H1 (cell line): ENCODE measurements at regions not wholly inside any gene's neighbourhood (a gene's known extent, or its start where the extent isn't known, plus 50 kb on each side); places are given as distances from the start of the nearest gene placed in this dataset.

ENCODE experiments used
- CTCF ChIA-PET: fragments of 300-600 bp; sonication (Branson Sonifier 250); formaldehyde crosslinking; loops from one replicate; lab custom pipeline; 2021; ENCODE audit not compliant: partially characterized antibody; lab: Charles Lee
- POLR2A ChIA-PET: fragments of 300-600 bp; sonication (Branson Sonifier 250); formaldehyde crosslinking; loops from one replicate; lab custom pipeline; 2021; ENCODE audit warnings: inconsistent platforms; ENCODE audit not compliant: partially characterized antibody; lab: Charles Lee
- DNase-seq, 2 experiments: peaks; one replicate each; pipeline versions ENCODE4 v3.0.0 to v3.0.0-alpha.2; 2010 to 2022; ENCODE audit warnings: low spot score in 2 of 2, low read depth in 1 of 2, mixed read lengths in 1 of 2
- FAIRE-seq: peaks from 2 replicates; lab custom pipeline; 2011; peaks lifted over from hg19 to GRCh38; lab: Jason Lieb, UNC
- H2AFZ ChIP-seq: 2 replicates; pipeline ENCODE4 v1.8.1; 2012; ENCODE audit warnings: low read length, inconsistent platforms
- H2AK5ac ChIP-seq: 2 replicates; pipeline ENCODE4 v1.6.1; 2013; ENCODE audit warnings: low read depth, low read length
- H2BK120ac ChIP-seq: replicated peaks from 2 replicates; pipeline ENCODE3; 2013; ENCODE audit warnings: low read depth, low read length, inconsistent platforms
- H2BK12ac ChIP-seq: 2 replicates; pipeline ENCODE4 v1.6.1; 2013; ENCODE audit warnings: low read depth, low read length
- H2BK15ac ChIP-seq: 2 replicates; pipeline ENCODE4 v1.6.1; 2013; ENCODE audit warnings: low read length
- H2BK20ac ChIP-seq: 2 replicates; pipeline ENCODE4 v1.6.1; 2013; ENCODE audit warnings: low read length
- H2BK5ac ChIP-seq: 2 replicates; pipeline ENCODE4 v1.6.1; 2013; ENCODE audit warnings: low read depth, low read length
- H3K14ac ChIP-seq: 2 replicates; pipeline ENCODE4 v1.6.1; 2013; ENCODE audit warnings: inconsistent platforms; ENCODE audit not compliant: insufficient read length
- H3K18ac ChIP-seq: 2 replicates; pipeline ENCODE4 v1.6.1; 2013; ENCODE audit warnings: low read length; ENCODE audit errors: extremely low read depth
- H3K23ac ChIP-seq: 2 replicates; pipeline ENCODE4 v1.6.1; 2013; ENCODE audit warnings: inconsistent platforms; ENCODE audit not compliant: insufficient read length
- H3K23me2 ChIP-seq: 2 replicates; pipeline ENCODE4 v1.6.1; 2013; ENCODE audit warnings: low read depth, low read length
- H3K27ac ChIP-seq: 2 replicates; pipeline ENCODE4 v1.6.1; 2011; ENCODE audit warnings: low read depth, low read length, inconsistent platforms
- H3K27me3 ChIP-seq, 4 experiments: replicated peaks in 1 of 4; 1 replicate in 1 of 4; 2 replicates in 3 of 4; pipeline versions ENCODE4 v1.6.1 to v1.8.1; 2011 to 2013; ENCODE audit warnings: low read length in 3 of 4, mild to moderate bottlenecking in 3 of 4, inconsistent platforms in 2 of 4, mixed read lengths in 2 of 4, moderate library complexity in 1 of 4; ENCODE audit not compliant: control insufficient read depth in 3 of 4, insufficient read depth in 3 of 4; ENCODE audit errors: extremely low read depth in 1 of 4
- H3K36me3 ChIP-seq, 4 experiments: 2 replicates each; pipeline versions ENCODE4 v1.6.1 to v1.8.1; 2011 to 2013; ENCODE audit warnings: mild to moderate bottlenecking in 4 of 4, low read length in 3 of 4, moderate library complexity in 2 of 4, control low read depth in 1 of 4, inconsistent platforms in 1 of 4; ENCODE audit not compliant: insufficient read depth in 4 of 4, control insufficient read depth in 2 of 4
- H3K4ac ChIP-seq: replicated peaks from 2 replicates; pipeline ENCODE3; 2013; ENCODE audit warnings: low read length, low read depth, mixed read lengths, inconsistent platforms; ENCODE audit not compliant: insufficient read length
- H3K4me1 ChIP-seq, 4 experiments: replicated peaks in 1 of 4; 1 replicate in 1 of 4; 2 replicates in 3 of 4; pipeline versions ENCODE4 v1.6.1 to v1.8.1; 2011 to 2013; ENCODE audit warnings: low read length in 3 of 4, inconsistent platforms in 2 of 4, mixed read lengths in 1 of 4; ENCODE audit not compliant: insufficient read depth in 4 of 4, control insufficient read depth in 3 of 4
- H3K4me2 ChIP-seq, 2 experiments: 2 replicates each; pipeline versions ENCODE4 v1.6.1 to v1.8.1; 2011 to 2013; ENCODE audit warnings: low read depth in 2 of 2, low read length in 2 of 2, control low read depth in 1 of 2, inconsistent platforms in 1 of 2, mild to moderate bottlenecking in 1 of 2; ENCODE audit not compliant: insufficient read depth in 1 of 2
- H3K4me3 ChIP-seq, 4 experiments: fragments of 200-600, 300-600 bp in 1 of 4; sonication (generic), shearing (Covaris generic), sonication (Bioruptor Twin) in 1 of 4; 2 replicates each; pipeline versions ENCODE4 v1.5.1 to v1.8.1; 2011 to 2016; ENCODE audit warnings: low read length in 4 of 4, low read depth in 3 of 4, control low read depth in 2 of 4, inconsistent platforms in 2 of 4, mild to moderate bottlenecking in 2 of 4, mixed read lengths in 1 of 4, moderate library complexity in 1 of 4; ENCODE audit not compliant: insufficient read depth in 2 of 4; ENCODE audit errors: extremely low read depth in 1 of 4
- H3K56ac ChIP-seq: replicated peaks from 2 replicates; pipeline ENCODE3; 2013; ENCODE audit warnings: low read depth, mild to moderate bottlenecking, mixed read lengths, low read length, inconsistent platforms; ENCODE audit not compliant: insufficient read length
- H3K79me1 ChIP-seq: 2 replicates; pipeline ENCODE4 v1.6.1; 2013; ENCODE audit warnings: low read depth, low read length, control low read depth
- H3K79me2 ChIP-seq, 2 experiments: 2 replicates each; pipeline versions ENCODE4 v1.6.1 to v1.8.1; 2012 to 2013; ENCODE audit warnings: low read length in 2 of 2, mild to moderate bottlenecking in 2 of 2, inconsistent platforms in 1 of 2; ENCODE audit not compliant: insufficient read depth in 2 of 2, control insufficient read depth in 1 of 2
- H3K9ac ChIP-seq, 4 experiments: replicated peaks in 1 of 4; 1 replicate in 1 of 4; 2 replicates in 3 of 4; pipeline versions ENCODE4 v1.6.1 to v1.8.1; 2011 to 2013; ENCODE audit warnings: low read depth in 3 of 4, low read length in 3 of 4, control low read depth in 2 of 4, mild to moderate bottlenecking in 2 of 4, moderate library complexity in 2 of 4, inconsistent platforms in 1 of 4; ENCODE audit errors: extremely low read depth in 1 of 4
- H3K9me3 ChIP-seq, 2 experiments: 2 replicates each; pipeline versions ENCODE4 v1.6.1 to v1.8.1; 2012 to 2013; ENCODE audit warnings: mild to moderate bottlenecking in 2 of 2, moderate library complexity in 2 of 2, control low read depth in 1 of 2, inconsistent platforms in 1 of 2, low read depth in 1 of 2, low read length in 1 of 2, mixed read lengths in 1 of 2; ENCODE audit not compliant: insufficient read depth in 2 of 2
- H4K20me1 ChIP-seq, 2 experiments: replicated peaks in 1 of 2; 2 replicates each; pipeline versions ENCODE3 to v1.8.1; 2011 to 2013; ENCODE audit warnings: inconsistent platforms in 2 of 2, low read length in 2 of 2, mild to moderate bottlenecking in 1 of 2; ENCODE audit not compliant: insufficient read depth in 2 of 2, control insufficient read depth in 1 of 2
- H4K5ac ChIP-seq: 2 replicates; pipeline ENCODE4 v1.6.1; 2013; ENCODE audit warnings: low read length, low read depth, mixed read lengths, inconsistent platforms; ENCODE audit not compliant: insufficient read length
- H4K8ac ChIP-seq: 2 replicates; pipeline ENCODE4 v1.8.0; 2013; ENCODE audit warnings: mild to moderate bottlenecking, moderate library complexity, low read length, inconsistent platforms; ENCODE audit not compliant: insufficient read depth; ENCODE audit errors: extremely low read depth
- H4K91ac ChIP-seq: replicated peaks from 2 replicates; pipeline ENCODE3; 2013; ENCODE audit warnings: low read length, mixed read lengths, inconsistent platforms; ENCODE audit not compliant: insufficient read length
- CHD2 ChIP-seq: IDR thresholded peaks from 2 replicates; pipeline ENCODE4 v1.6.1; 2012; ENCODE audit warnings: low read length, improper control_type of control experiment
- EZH2 ChIP-seq: fragments of 200-600 bp; sonication (generic); IDR thresholded peaks from 2 replicates; pipeline ENCODE4 v1.7.1; 2012; ENCODE audit warnings: low read depth, mild to moderate bottlenecking, moderate library complexity, low read length, inconsistent platforms; ENCODE audit not compliant: severe bottlenecking
- GTF2F1 ChIP-seq: IDR thresholded peaks from 2 replicates; pipeline ENCODE4 v1.6.1; 2012; ENCODE audit warnings: low read depth, low read length, improper control_type of control experiment, borderline replicate concordance
- HDAC6 ChIP-seq: IDR thresholded peaks from one replicate; pipeline ENCODE4 v1.7.1; 2012; ENCODE audit warnings: low read depth, mild to moderate bottlenecking, inconsistent platforms, low read length, moderate library complexity
- JUND ChIP-seq: IDR thresholded peaks from 2 replicates; pipeline ENCODE4 v1.6.1; 2011; ENCODE audit warnings: mild to moderate bottlenecking, improper control_type of control experiment, low read length
- KDM5A ChIP-seq: fragments of 200-600 bp; IDR thresholded peaks from 2 replicates; pipeline ENCODE4 v1.7.1; 2012; ENCODE audit warnings: mild to moderate bottlenecking, low read length, inconsistent platforms, mixed read lengths
- SUZ12 ChIP-seq: fragments of 200-600 bp; sonication (generic); IDR thresholded peaks from 2 replicates; pipeline ENCODE4 v1.6.1; 2012; ENCODE audit warnings: mild to moderate bottlenecking, inconsistent platforms, low read length, moderate library complexity, mixed read lengths
- WGBS, 2 experiments: shearing (Covaris generic) in 1 of 2; methylation state at CpG; one replicate each; pipeline versions ENCODE4 v1.1.6 to v1.1.7; 2013 to 2015; ENCODE audit warnings: low lambda C conversion rate in 2 of 2, mixed read lengths in 2 of 2, inconsistent platforms in 1 of 2, low coverage in 1 of 2, missing lambda C conversion rate in 1 of 2; ENCODE audit not compliant: insufficient replicate concordance in 2 of 2, insufficient coverage in 1 of 2, insufficient read length in 1 of 2; ENCODE audit errors: extremely low coverage in 1 of 2, missing lambda C conversion rate in 1 of 2; 5-methylcytosine and 5-hydroxymethylcytosine counted together

DNA sequence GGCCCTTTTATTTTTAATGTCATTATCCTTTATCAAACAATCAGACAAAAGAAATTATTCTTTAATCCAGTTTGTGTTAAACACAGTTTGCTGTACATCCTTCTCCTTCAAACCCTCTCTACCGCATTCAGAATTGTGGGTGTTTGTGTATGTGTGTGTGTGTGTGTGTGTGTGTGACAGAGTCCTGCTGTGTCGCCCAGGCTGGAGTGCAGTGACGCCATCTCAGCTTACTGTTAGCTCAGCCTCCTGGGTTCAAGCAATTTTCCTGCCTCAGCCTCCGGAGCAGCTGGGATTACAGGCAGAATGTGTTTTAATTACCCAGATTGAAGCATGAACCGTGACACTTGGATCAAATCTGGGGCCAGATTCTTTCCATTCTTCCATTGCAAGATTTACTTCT, 723.7 kb downstream of the DCDC2C start:
- H2BK15ac ChIP-seq: no peak overlapping the region
- no peak overlapping the region for H4K5ac ChIP-seq
- H3K4me3 ChIP-seq: no peak overlapping the region
- no peak overlapping the region for H3K23ac ChIP-seq
- no peak overlapping the region for H2BK5ac ChIP-seq
- no peak overlapping the region for H2BK120ac ChIP-seq
- no peak overlapping the region for H3K56ac ChIP-seq
- FAIRE-seq (no peak), DNase-seq (no peak)
- no peaks in the 10 kb centered on the region for H3K4me1 ChIP-seq
- TF ChIP-seq JUND (no peak), GTF2F1 (no peak), SUZ12 (no peak), EZH2 (no peak), KDM5A (no peak), HDAC6 (no peak), CHD2 (no peak)
- H2AFZ ChIP-seq: peak overlapping the region; percentile 70; the same call in 1 of the 2 replicates
- no peak overlapping the region for H3K14ac ChIP-seq
- H3K27me3 ChIP-seq: no peaks in the 10 kb centered on the region
- no peaks in the 10 kb centered on the region for H4K20me1 ChIP-seq
- no peak overlapping the region for H3K4ac ChIP-seq
- H2BK12ac ChIP-seq: no peak overlapping the region
- H3K36me3 ChIP-seq: no peaks in the 10 kb centered on the region
- H3K18ac ChIP-seq: no peak overlapping the region
- H3K79me1 ChIP-seq: no peaks in the 10 kb centered on the region
- no peak overlapping the region for H2BK20ac ChIP-seq
- 0 out of 4 replicates have a peak, but pooled peaks cover 0 to 2% of the 10 kb centered on the region in 2 experiments for H3K9me3 ChIP-seq
- H4K91ac ChIP-seq: no peak overlapping the region
- H3K9ac ChIP-seq: no peak overlapping the region
- H3K27ac ChIP-seq: no peak overlapping the region
- H2AK5ac ChIP-seq: no peak overlapping the region
- 95% methylated on average over 5 of the region's 5 CpGs; no CpG with 5 or more reads in 1 of the 2 experiments for WGBS, 2 experiments
- H3K4me2 ChIP-seq: no peak overlapping the region
- ChIA-PET CTCF (no interaction called here), POLR2A (interaction anchor here (1.0 kb wide), 1 partner anchor 57 kb away, joined by 3 read pairs; no protein-coding TSS in a partner anchor)
- H3K79me2 ChIP-seq: no peaks in the 10 kb centered on the region
- H4K8ac ChIP-seq: no peak overlapping the region
- H3K23me2 ChIP-seq: no peaks in the 10 kb centered on the region
